ENCODE measurements at regions not wholly inside any gene's neighbourhood (a gene's known extent, or its start where the extent isn't known, plus 50 kb on each side); places are given as distances from the start of the nearest gene placed in this dataset.

- no peak for TF ChIP-seq CTCF (IDR thresholded peaks at IDR 0.05)
- H3K27ac ChIP-seq = no peak overlapping the region
- H3K36me3 ChIP-seq = no peaks in the 10 kb centered on the region
- H3K27me3 ChIP-seq = peaks cover 32% of the 10 kb centered on the region
- no peaks in the 10 kb centered on the region for H3K4me1 ChIP-seq (ENCODE audit: control insufficient read depth in 1 of 2, insufficient read depth in 1 of 2, low read depth in 1 of 2, low read length in 1 of 2)
- no peaks in the 10 kb centered on the region for H3K9me3 ChIP-seq
- no peak overlapping the region for H3K4me3 ChIP-seq (ENCODE audit: low read depth in 1 of 2, low read length in 1 of 2)
These were observed 78.3 kb downstream of the MAFB start for GRCh38 chr20:40610730-40611129.

GRCh38 chr20:40607927-40608326 lies 81.1 kb downstream of the MAFB start:
- Histone ChIP-seq H3K27ac (no peak overlapping the region), H3K27me3 (peaks cover 22% of the 10 kb centered on the region), H3K4me3 (ENCODE audit: low read depth in 1 of 2, low read length in 1 of 2) (no peak overlapping the region), H3K36me3 (no peaks in the 10 kb centered on the region), H3K4me1 (ENCODE audit: control insufficient read depth in 1 of 2, insufficient read depth in 1 of 2, low read depth in 1 of 2, low read length in 1 of 2) (no peaks in the 10 kb centered on the region), H3K9me3 (no peaks in the 10 kb centered on the region)
- TF ChIP-seq CTCF (IDR thresholded peaks at IDR 0.05) = no peak

GRCh38 chr20:40606660-40607059 lies 82.4 kb downstream of the MAFB start:
- H3K9me3 ChIP-seq = no peaks in the 10 kb centered on the region
- H3K4me3 ChIP-seq (ENCODE audit: low read depth in 1 of 2, low read length in 1 of 2) = no peak overlapping the region
- peaks cover 18% of the 10 kb centered on the region for H3K27me3 ChIP-seq
- no peak for TF ChIP-seq CTCF (IDR thresholded peaks at IDR 0.05)
- no peaks in the 10 kb centered on the region for H3K4me1 ChIP-seq (ENCODE audit: control insufficient read depth in 1 of 2, insufficient read depth in 1 of 2, low read depth in 1 of 2, low read length in 1 of 2)
- no peaks in the 10 kb centered on the region for H3K36me3 ChIP-seq
- no peak overlapping the region for H3K27ac ChIP-seq

- H3K4me1 ChIP-seq (ENCODE audit: control insufficient read depth in 1 of 2, insufficient read depth in 1 of 2, low read depth in 1 of 2, low read length in 1 of 2) = no peaks in the 10 kb centered on the region
- H3K9me3 ChIP-seq = no peaks in the 10 kb centered on the region
- H3K36me3 ChIP-seq = no peaks in the 10 kb centered on the region
- no peak overlapping the region for H3K4me3 ChIP-seq (ENCODE audit: low read depth in 1 of 2, low read length in 1 of 2)
- TF ChIP-seq CTCF (IDR thresholded peaks at IDR 0.05) = no peak
- H3K27me3 ChIP-seq = peaks cover 18% of the 10 kb centered on the region
- H3K27ac ChIP-seq = no peak overlapping the region
These were observed 82.8 kb downstream of the MAFB start for GRCh38 chr20:40606237-40606636.

DNA sequence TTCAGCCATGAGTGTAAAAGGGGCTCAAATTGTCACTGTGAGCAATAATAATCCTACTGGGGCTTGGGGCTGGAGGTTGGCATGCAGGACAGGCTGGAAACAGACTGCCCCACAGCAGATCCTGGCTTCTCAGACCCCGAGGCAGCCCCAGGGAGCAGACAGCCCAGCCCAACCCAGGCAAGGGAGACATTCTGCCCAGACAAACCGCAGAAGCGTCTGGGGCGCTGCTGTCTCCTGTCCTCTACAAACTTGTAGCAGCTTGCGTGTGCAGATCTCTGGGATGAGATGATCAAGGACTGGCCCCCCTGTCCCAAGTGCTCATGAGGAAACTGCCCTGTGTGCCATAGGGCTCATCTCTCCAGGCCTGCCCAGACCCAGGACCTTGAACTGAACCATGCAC lies 84.6 kb downstream of the MAFB start:
- TF ChIP-seq CTCF (IDR thresholded peaks at IDR 0.05) = no peak
- no peaks in the 10 kb centered on the region for H3K9me3 ChIP-seq
- H3K27ac ChIP-seq = no peak overlapping the region

GRCh38 chr20:40603057-40603651 lies 85.9 kb downstream of the MAFB start:
- no peak for TF ChIP-seq CTCF (IDR thresholded peaks at IDR 0.05)
- no peak overlapping the region for H3K4me3 ChIP-seq (ENCODE audit: low read depth in 1 of 2, low read length in 1 of 2)
- H3K27ac ChIP-seq = no peak overlapping the region
- peaks cover 16% of the 10 kb centered on the region for H3K27me3 ChIP-seq
- H3K9me3 ChIP-seq = no peaks in the 10 kb centered on the region
- no peaks in the 10 kb centered on the region for H3K36me3 ChIP-seq
- H3K4me1 ChIP-seq (ENCODE audit: control insufficient read depth in 1 of 2, insufficient read depth in 1 of 2, low read depth in 1 of 2, low read length in 1 of 2) = no peaks in the 10 kb centered on the region

More for the DNA sequence above, 84.6 kb downstream of the MAFB start:
- H3K27me3 ChIP-seq = peaks cover 18% of the 10 kb centered on the region
- no peaks in the 10 kb centered on the region for H3K36me3 ChIP-seq
- H3K4me3 ChIP-seq (ENCODE audit: low read depth in 1 of 2, low read length in 1 of 2) = no peak overlapping the region
- no peaks in the 10 kb centered on the region for H3K4me1 ChIP-seq (ENCODE audit: control insufficient read depth in 1 of 2, insufficient read depth in 1 of 2, low read depth in 1 of 2, low read length in 1 of 2)

Data from neutrophil (primary cell).